ENCODE measurements at regions not wholly inside any gene's neighbourhood (a gene's known extent, or its start where the extent isn't known, plus 50 kb on each side); places are given as distances from the start of the nearest gene placed in this dataset.

- TF ChIP-seq ZNF214 (tag by site-specific recombination; IDR thresholded peaks at IDR 0.05; ENCODE audit: borderline replicate concordance) (no peak), ZNF623 (tag by site-specific recombination; IDR thresholded peaks at IDR 0.05) (no peak), ZNF132 (tag by site-specific recombination; IDR thresholded peaks at IDR 0.05; ENCODE audit: borderline replicate concordance) (no peak), ZNF707 (tag by site-specific recombination; IDR thresholded peaks at IDR 0.05) (no peak), ZNF529 (tag by site-specific recombination; IDR thresholded peaks at IDR 0.05; ENCODE audit: insufficient replicate concordance) (no peak)
Measured at GRCh38 chr10:29099415-29099814, 189.5 kb upstream of the LYZL1 start (continued).

GRCh38 chr10:29100505-29100904, 188.4 kb upstream of the LYZL1 start:
- Histone ChIP-seq H3K4me1 (ENCODE audit: control insufficient read depth, insufficient read depth, low read length) (peaks cover 5% of the 10 kb centered on the region), H3K36me3 (ENCODE audit: control insufficient read depth in 2 of 2, insufficient read depth in 1 of 2, low read length in 2 of 2) (no peaks in the 10 kb centered on the region), H3K4me3 (ENCODE audit: low read depth, low read length) (no peak overlapping the region), H3K27ac (ENCODE audit: extremely low read depth, low read depth, low read length) (no peak overlapping the region), H3K9me3 (ENCODE audit: control insufficient read depth, insufficient read depth, low read depth, low read length) (no peaks in the 10 kb centered on the region)
- CTCF ChIA-PET, result interaction anchor here (0.6 to 1.2 kb wide), 2 partner anchors 19 to 32 kb away, joined by 3 read pairs; no protein-coding TSS in a partner anchor
- no peak for TF ChIP-seq ZNF394 (tag by site-specific recombination; IDR thresholded peaks at IDR 0.05; ENCODE audit: borderline replicate concordance)
- no peak for TF ChIP-seq ZNF610 (tag by site-specific recombination; IDR thresholded peaks at IDR 0.05; ENCODE audit: borderline replicate concordance)
- POLR2A ChIA-PET, result no interaction called here

GRCh38 chr10:29102233-29102632, 186.6 kb upstream of the LYZL1 start:
- TF ChIP-seq KLF8 (tag by site-specific recombination; IDR thresholded peaks at IDR 0.05) (no peak), ZNF585B (tag by site-specific recombination; IDR thresholded peaks at IDR 0.05) (no peak), TSHZ1 (tag by site-specific recombination; IDR thresholded peaks at IDR 0.05; ENCODE audit: borderline replicate concordance) (no peak), ZNF510 (tag by site-specific recombination; IDR thresholded peaks at IDR 0.05; ENCODE audit: insufficient replicate concordance) (no peak), KLF9 (tag by site-specific recombination; IDR thresholded peaks at IDR 0.05; ENCODE audit: low read depth) (no peak), ZNF155 (tag by site-specific recombination; IDR thresholded peaks at IDR 0.05) (no peak), ZBTB1 (tag by site-specific recombination; IDR thresholded peaks at IDR 0.05) (no peak), ELK4 (IDR thresholded peaks at IDR 0.05; ENCODE audit: borderline replicate concordance, low read depth, low read length) (no peak), ZBTB21 (tag by site-specific recombination; IDR thresholded peaks at IDR 0.05) (no peak), ZNF501 (tag by site-specific recombination; IDR thresholded peaks at IDR 0.05) (no peak), ZNF335 (tag by site-specific recombination; conservative IDR thresholded peaks at IDR 0.05) (no peak), YY2 (tag by site-specific recombination; IDR thresholded peaks at IDR 0.05) (no peak), ZNF114 (tag by site-specific recombination; IDR thresholded peaks at IDR 0.05) (no peak), ZNF843 (tag by site-specific recombination; IDR thresholded peaks at IDR 0.05) (no peak), CTCF (tag by site-specific recombination; IDR thresholded peaks at IDR 0.05) (no peak), ZFHX2 (tag by site-specific recombination; conservative IDR thresholded peaks at IDR 0.05) (no peak), ZFP37 (tag by site-specific recombination; IDR thresholded peaks at IDR 0.05) (no peak)
- ChIA-PET CTCF (no interaction called here), POLR2A (no interaction called here)
- Histone ChIP-seq H3K9me3 (ENCODE audit: control insufficient read depth, insufficient read depth, low read depth, low read length) (no peaks in the 10 kb centered on the region), H3K4me3 (ENCODE audit: low read depth, low read length) (no peak overlapping the region), H3K36me3 (ENCODE audit: control insufficient read depth in 2 of 2, insufficient read depth in 1 of 2, low read length in 2 of 2) (no peaks in the 10 kb centered on the region), H3K4me1 (ENCODE audit: control insufficient read depth, insufficient read depth, low read length) (peaks cover 8% of the 10 kb centered on the region), H3K27ac (ENCODE audit: extremely low read depth, low read depth, low read length) (no peak overlapping the region)
